Esophagus squamous epithelium (tissue), 5 donors: ENCODE measurements at regions not wholly inside any gene's neighbourhood (a gene's known extent, or its start where the extent isn't known, plus 50 kb on each side); places are given as distances from the start of the nearest gene placed in this dataset.
"Not testable (repeated sequence)": the region's sequence is repeated elsewhere in the genome, so short reads cannot be mapped to it uniquely, and the experiment has no call there.

Experiments
- DNase-seq: peaks from one replicate; lab custom pipeline; 2025; lab: John Stamatoyannopoulos, UW
- H3K27ac ChIP-seq, 4 donors: fragments of 200-600 bp; sonication (generic); one replicate each; pipeline ENCODE4 v1.5.1; 2016 to 2019; ENCODE audit warnings: mild to moderate bottlenecking in 1 of 4
- H3K27me3 ChIP-seq, 4 donors: fragments of 200-600 bp; sonication (generic); 1 replicate in 3 of 4; 2 replicates in 1 of 4; pipeline versions ENCODE4 v1.5.1 to v1.6.0; 2017 to 2021; ENCODE audit warnings: antibody characterized with exemption in 1 of 4
- H3K36me3 ChIP-seq, 3 donors: fragments of 200-600 bp; sonication (generic); one replicate each; pipeline ENCODE4 v1.5.1; 2016 to 2019
- H3K4me1 ChIP-seq, 3 donors: fragments of 200-600 bp; sonication (generic); one replicate each; pipeline ENCODE4 v1.5.1; 2017 to 2019
- H3K4me3 ChIP-seq, 4 donors: fragments of 200-600 bp; sonication (generic); 1 replicate in 3 of 4; 2 replicates in 1 of 4; pipeline ENCODE4 v1.5.1; 2016 to 2019; ENCODE audit warnings: mild to moderate bottlenecking in 2 of 4, moderate library complexity in 1 of 4
- H3K9me3 ChIP-seq, 3 donors: fragments of 200-600 bp; sonication (generic); one replicate each; pipeline ENCODE4 v1.5.1; 2016 to 2019
- CTCF ChIP-seq, 6 experiments: fragments of 450-650 bp in 4 of 6; fragments of 200-600 bp in 2 of 6; sonication (generic) in 2 of 6; IDR thresholded peaks; one replicate each; pipeline ENCODE4 v1.5.1; 2016 to 2019; ENCODE audit warnings: antibody characterized with exemption in 6 of 6, mild to moderate bottlenecking in 4 of 6, moderate library complexity in 4 of 6
- POLR2A ChIP-seq, 4 donors: fragments of 450-650 bp; IDR thresholded peaks; one replicate each; pipeline ENCODE4 v1.6.1; 2017; ENCODE audit warnings: antibody characterized with exemption in 4 of 4, mild to moderate bottlenecking in 4 of 4, moderate library complexity in 3 of 4
- WGBS, 2 donors: methylation state at CpG; one replicate each; pipeline ENCODE4 v1.1.5; 2018; 5-methylcytosine and 5-hydroxymethylcytosine counted together
- intact Hi-C: fragments of 100-400 bp; cut with DNase I; formaldehyde crosslinking; loops from one replicate; pipeline ENCODE4 v1.15.0; 2022
- donor health status: DM: yes; HTN: yes; CAD: no.

- no peaks in the 10 kb centered on the region for H3K27me3 ChIP-seq
- no peak for TF ChIP-seq POLR2A (IDR thresholded peaks at IDR 0.05)
- TF ChIP-seq CTCF (IDR thresholded peaks at IDR 0.05), result no peak
- no peak overlapping the region for H3K27ac ChIP-seq
- no peak for DNase-seq
- H3K4me1 ChIP-seq, result no peaks in the 10 kb centered on the region
- no peak overlapping the region for H3K4me3 ChIP-seq
- H3K9me3 ChIP-seq, result peaks cover 0 to 8% (median 0%) of the 10 kb centered on the region in 3 donors
- no peaks in the 10 kb centered on the region for H3K36me3 ChIP-seq
- intact Hi-C loops, result no loop called here
- 55 to 80% methylated on average over 1 to 2 of the region's 3 CpGs for WGBS, 2 donors
Measured at GRCh38 chr18:29737190-29737589, 1305.4 kb downstream of the DSC3 start.

GRCh38 chr18:29730073-29730472, 1312.5 kb downstream of the DSC3 start:
- 82 to 84% methylated on average over 4 of the region's 4 CpGs for WGBS, 2 donors
- no peak for DNase-seq
- intact Hi-C loops, result no loop called here
- no peak overlapping the region for H3K4me3 ChIP-seq
- no peak overlapping the region for H3K27ac ChIP-seq
- no peak for TF ChIP-seq CTCF (IDR thresholded peaks at IDR 0.05)
- H3K9me3 ChIP-seq, result no peaks in the 10 kb centered on the region
- H3K4me1 ChIP-seq, result no peaks in the 10 kb centered on the region
- no peaks in the 10 kb centered on the region for H3K27me3 ChIP-seq
- no peaks in the 10 kb centered on the region for H3K36me3 ChIP-seq

GRCh38 chr18:29726646-29727045, 1315.9 kb downstream of the DSC3 start:
- intact Hi-C loops, result no loop called here
- peaks cover 0 to 5% (median 4%) of the 10 kb centered on the region in 3 donors for H3K9me3 ChIP-seq
- WGBS, 2 donors, result 13 to 29% methylated on average over 2 of the region's 2 CpGs
- no peaks in the 10 kb centered on the region for H3K27me3 ChIP-seq
- no peak for DNase-seq
- H3K27ac ChIP-seq, result no peak overlapping the region
- TF ChIP-seq POLR2A (IDR thresholded peaks at IDR 0.05), result no peak
- TF ChIP-seq CTCF (IDR thresholded peaks at IDR 0.05), result no peak
- no peak overlapping the region for H3K4me3 ChIP-seq
- H3K36me3 ChIP-seq, result no peaks in the 10 kb centered on the region
- H3K4me1 ChIP-seq, result no peaks in the 10 kb centered on the region

- WGBS, 2 donors, result 100% methylated on average over 1 of the region's 21 CpGs; no CpG with 5 or more reads in 1 of the 2 donors
- H3K27ac ChIP-seq, H3K36me3 ChIP-seq, H3K27me3 ChIP-seq, DNase-seq, H3K4me3 ChIP-seq, intact Hi-C loops, H3K4me1 ChIP-seq, H3K9me3 ChIP-seq: not testable (repeated sequence)
Measured at GRCh38 chr18:29723486-29723885, 1319.1 kb downstream of the DSC3 start.

GRCh38 chr18:29715960-29716359, 1326.6 kb downstream of the DSC3 start:
- intact Hi-C loops, result not testable (repeated sequence)

GRCh38 chr18:29712785-29713184, 1329.8 kb downstream of the DSC3 start:
- H3K36me3 ChIP-seq, result no peaks in the 10 kb centered on the region
- TF ChIP-seq POLR2A (IDR thresholded peaks at IDR 0.05) (no peak), CTCF (IDR thresholded peaks at IDR 0.05) (no peak)
- no peaks in the 10 kb centered on the region for H3K9me3 ChIP-seq
- 38 to 64% methylated on average over 3 to 5 of the region's 5 CpGs for WGBS, 2 donors
- H3K27ac ChIP-seq, result no peak overlapping the region
- H3K27me3 ChIP-seq, result no peaks in the 10 kb centered on the region
- no peak for DNase-seq
- H3K4me1 ChIP-seq, result no peaks in the 10 kb centered on the region
- intact Hi-C loops, result no loop called here
- no peak overlapping the region for H3K4me3 ChIP-seq

More at GRCh38 chr18:29715960-29716359, 1326.6 kb downstream of the DSC3 start:
- WGBS, 2 donors, result 70 to 81% methylated on average over 8 of the region's 8 CpGs
- not testable (repeated sequence) for H3K36me3 ChIP-seq, DNase-seq, H3K4me3 ChIP-seq, H3K27me3 ChIP-seq, H3K4me1 ChIP-seq, H3K9me3 ChIP-seq, H3K27ac ChIP-seq
